Retinal pigment epithelial cell (primary cell): ENCODE measurements at regions not wholly inside any gene's neighbourhood (a gene's known extent, or its start where the extent isn't known, plus 50 kb on each side); places are given as distances from the start of the nearest gene placed in this dataset.

Source experiments
- DNase-seq: peaks from one replicate; pipeline ENCODE4 v3.0.0-alpha.2; 2010; ENCODE audit warnings: low read depth
- H3K4me3 ChIP-seq: 2 replicates; pipeline ENCODE4 v1.5.1; 2011; ENCODE audit warnings: mild to moderate bottlenecking, low read length, control low read depth, moderate library complexity
- TF ChIP-seq, protein P1 (sequence below): conservative IDR thresholded peaks from 2 replicates; pipeline ENCODE4 v1.5.1; 2011; ENCODE audit warnings: low read depth, low read length, control low read depth, inconsistent platforms

DNA sequence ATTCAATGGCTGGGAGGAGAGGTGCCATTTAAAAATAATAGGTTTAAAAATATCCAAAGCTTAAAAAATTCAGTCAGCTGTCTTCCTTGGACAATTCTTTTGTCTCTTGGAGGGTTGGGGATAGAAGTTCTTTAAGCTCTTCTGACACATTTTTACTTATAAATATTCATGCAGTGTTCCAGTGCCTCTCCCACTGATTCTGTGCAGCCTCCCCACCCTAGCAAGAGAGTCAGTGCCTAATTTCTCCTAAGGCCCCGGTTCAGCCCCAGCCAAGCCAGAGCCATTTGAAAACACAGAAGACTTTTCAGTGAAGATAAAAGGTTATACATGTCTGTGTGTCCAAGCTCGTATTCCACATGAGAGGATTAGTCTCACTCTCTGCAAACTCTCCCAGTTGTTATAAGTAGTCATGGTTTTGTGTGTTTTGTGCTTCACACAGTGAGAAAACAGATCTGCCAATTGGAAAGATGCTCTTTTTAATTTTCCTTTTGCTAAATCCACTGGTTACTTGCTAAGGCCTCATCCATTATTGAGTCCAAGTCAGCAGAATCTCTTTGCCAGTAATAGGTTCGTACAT, 141.3 kb downstream of the CD47 start:
- no peak for DNase-seq
- TF ChIP-seq, protein P1, sequence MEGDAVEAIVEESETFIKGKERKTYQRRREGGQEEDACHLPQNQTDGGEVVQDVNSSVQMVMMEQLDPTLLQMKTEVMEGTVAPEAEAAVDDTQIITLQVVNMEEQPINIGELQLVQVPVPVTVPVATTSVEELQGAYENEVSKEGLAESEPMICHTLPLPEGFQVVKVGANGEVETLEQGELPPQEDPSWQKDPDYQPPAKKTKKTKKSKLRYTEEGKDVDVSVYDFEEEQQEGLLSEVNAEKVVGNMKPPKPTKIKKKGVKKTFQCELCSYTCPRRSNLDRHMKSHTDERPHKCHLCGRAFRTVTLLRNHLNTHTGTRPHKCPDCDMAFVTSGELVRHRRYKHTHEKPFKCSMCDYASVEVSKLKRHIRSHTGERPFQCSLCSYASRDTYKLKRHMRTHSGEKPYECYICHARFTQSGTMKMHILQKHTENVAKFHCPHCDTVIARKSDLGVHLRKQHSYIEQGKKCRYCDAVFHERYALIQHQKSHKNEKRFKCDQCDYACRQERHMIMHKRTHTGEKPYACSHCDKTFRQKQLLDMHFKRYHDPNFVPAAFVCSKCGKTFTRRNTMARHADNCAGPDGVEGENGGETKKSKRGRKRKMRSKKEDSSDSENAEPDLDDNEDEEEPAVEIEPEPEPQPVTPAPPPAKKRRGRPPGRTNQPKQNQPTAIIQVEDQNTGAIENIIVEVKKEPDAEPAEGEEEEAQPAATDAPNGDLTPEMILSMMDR = no peak
- no peak overlapping the region for H3K4me3 ChIP-seq

DNA sequence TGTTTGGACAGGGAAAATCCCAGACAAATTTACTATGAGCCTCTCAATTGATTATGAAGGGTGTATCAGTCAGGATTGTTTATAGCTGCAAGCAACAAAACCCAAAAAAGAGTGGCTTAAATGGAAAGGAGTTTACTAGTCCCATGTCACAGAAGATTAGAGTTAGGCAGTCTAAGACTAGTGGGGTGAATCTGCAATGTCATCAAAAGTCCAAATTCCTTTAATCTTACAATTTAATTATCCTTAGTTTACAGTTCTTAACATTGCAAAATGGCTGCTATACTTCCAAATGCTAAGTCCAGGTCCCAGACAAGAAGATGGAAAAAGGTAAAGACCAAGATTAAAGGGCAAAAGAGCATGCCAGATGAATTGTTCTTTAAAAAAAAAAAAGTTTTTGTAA, 143.6 kb downstream of the CD47 start:
- TF ChIP-seq, protein P1 = no peak
- no peak overlapping the region for H3K4me3 ChIP-seq
- DNase-seq = no peak

DNA sequence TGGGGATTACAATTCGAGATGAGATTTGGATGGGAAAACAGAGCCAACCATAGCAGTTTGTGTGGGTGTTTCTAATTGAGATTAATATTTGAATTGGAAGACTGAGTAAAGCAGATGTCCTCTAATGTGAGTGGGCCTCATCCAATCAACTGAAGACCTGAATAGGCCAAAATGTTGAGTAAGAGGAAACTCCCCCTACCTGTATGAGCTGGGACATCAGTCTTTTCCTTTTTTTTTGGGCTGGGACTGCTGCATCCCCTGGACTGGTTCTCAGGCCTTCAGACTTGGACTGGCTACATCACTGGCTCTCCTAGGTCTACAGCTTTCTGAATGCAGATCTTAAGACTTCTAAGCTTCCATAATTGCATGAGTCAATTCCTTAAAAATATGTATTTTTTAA, 144.1 kb downstream of the CD47 start:
- no peak for DNase-seq
- TF ChIP-seq, protein P1 = no peak
- no peak overlapping the region for H3K4me3 ChIP-seq

DNA sequence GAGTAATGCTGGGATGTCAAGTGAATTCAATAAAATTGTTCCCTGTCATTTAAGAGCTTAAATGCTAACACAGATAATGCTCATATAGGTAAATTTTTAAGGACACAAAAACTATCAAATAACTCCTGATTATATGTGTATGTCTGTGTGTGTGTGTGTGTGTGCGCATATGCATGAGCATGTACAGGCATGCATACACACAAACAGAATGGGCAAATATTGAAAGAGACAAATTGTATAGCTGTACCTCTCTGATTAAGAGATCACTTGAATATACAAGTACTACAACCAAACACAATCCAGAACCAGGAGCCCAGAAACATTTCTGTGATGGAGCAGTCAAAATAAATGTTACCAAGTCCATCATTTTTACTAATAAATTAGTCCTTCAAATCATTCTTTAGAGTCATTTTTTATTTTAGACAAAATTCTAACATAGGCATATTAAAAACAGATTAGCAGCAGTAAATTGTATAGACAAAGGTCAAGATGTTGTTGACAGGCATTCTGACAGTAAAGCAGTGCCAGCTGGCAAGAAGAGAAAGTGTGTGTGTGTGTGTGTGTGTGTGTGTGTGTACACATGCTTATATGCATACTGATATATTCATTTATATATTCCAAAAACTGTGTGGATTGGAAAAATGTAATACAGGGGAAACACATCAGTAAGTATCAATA, 145.3 kb downstream of the CD47 start:
- H3K4me3 ChIP-seq = no peak overlapping the region
- TF ChIP-seq, protein P1 = no peak
- no peak for DNase-seq

DNA sequence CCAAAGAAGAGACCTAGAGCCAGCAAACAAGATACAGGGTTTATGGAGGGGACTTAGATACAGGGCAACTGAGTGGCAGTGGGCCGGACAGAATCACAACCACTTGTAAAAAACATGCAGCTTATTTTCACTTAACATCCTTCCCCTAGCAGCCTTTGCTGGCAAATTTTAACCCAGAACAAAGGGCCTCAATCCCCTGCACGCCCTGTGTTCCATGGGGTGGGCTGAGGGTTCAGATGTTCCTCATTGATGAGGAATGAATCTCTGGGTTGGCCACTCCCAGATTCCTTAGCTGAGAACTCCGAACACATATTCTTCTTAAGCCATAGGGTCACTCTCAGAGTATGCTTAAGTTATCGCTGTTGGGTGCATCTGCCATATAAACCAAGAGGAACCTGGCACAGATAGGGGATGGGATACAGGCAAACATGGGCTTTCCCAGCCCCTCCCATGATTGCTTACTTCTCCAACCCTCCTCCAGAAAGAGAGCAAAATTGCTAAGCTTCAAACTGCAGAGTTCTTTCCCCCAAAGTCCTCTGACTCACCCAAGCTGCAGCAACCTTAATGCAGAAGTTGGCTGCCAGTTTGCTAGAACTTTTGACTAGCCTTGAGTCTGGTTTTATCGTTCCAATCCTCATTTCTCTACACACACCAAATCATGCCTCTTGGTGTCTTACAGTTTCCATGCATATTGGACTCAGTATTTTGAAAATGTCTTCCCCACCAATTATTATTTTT, 146.9 kb downstream of the CD47 start:
- TF ChIP-seq, protein P1 = no peak
- H3K4me3 ChIP-seq = no peak overlapping the region
- no peak for DNase-seq

DNA sequence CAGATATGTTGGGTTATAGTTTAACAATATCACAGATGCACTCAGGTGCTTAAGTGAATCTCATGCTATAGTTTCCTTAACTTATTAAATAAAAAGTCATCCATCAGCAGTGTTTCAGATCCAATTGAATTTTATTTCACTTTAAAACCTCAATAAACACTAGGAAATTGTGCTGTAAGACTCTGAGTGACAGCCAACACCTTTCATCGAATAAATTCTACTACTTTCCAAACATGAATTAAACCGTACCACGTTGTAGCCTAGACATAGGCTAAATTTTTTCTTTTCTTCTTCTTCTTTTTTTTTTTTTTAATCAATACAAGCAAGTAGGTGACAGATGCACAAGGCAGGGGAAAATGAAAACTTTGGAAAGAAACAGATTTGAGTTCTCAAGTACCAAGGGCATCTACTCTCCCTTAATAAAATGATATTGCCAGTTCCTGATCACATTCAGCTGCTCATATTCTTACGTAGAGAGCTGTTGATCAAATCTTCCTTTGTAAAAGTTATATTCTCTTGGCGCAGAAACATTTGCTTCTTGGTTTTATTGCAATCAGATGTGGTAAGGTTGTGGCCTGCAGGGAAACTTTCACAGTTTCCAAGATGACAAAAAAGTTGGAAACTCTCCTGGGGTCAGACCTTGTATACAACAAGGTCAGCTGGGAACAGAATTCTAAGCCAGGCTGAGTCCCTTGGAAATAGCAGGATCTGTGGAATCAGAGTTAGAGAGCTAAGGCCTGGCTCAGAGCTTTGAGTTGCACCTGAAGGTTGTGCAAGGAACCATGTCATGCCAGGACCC, 147.7 kb downstream of the CD47 start:
- TF ChIP-seq, protein P1 = no peak
- no peak for DNase-seq
- H3K4me3 ChIP-seq = no peak overlapping the region
